Kasumi-1 (cell line): ENCODE measurements at regions not wholly inside any gene's neighbourhood (a gene's known extent, or its start where the extent isn't known, plus 50 kb on each side); places are given as distances from the start of the nearest gene placed in this dataset.
A peak's percentile ranks its signal among the peaks of the same experiment; 100 is the strongest.

ENCODE experiments used
- DNase-seq, 2 experiments: peaks; one replicate each; lab custom pipeline; 2025; lab: John Stamatoyannopoulos, UW

GRCh38 chr10:31642281-31642680, 286.4 kb downstream of the ARHGAP12 start:
- peak; percentile 36 to 55 for DNase-seq

DNA sequence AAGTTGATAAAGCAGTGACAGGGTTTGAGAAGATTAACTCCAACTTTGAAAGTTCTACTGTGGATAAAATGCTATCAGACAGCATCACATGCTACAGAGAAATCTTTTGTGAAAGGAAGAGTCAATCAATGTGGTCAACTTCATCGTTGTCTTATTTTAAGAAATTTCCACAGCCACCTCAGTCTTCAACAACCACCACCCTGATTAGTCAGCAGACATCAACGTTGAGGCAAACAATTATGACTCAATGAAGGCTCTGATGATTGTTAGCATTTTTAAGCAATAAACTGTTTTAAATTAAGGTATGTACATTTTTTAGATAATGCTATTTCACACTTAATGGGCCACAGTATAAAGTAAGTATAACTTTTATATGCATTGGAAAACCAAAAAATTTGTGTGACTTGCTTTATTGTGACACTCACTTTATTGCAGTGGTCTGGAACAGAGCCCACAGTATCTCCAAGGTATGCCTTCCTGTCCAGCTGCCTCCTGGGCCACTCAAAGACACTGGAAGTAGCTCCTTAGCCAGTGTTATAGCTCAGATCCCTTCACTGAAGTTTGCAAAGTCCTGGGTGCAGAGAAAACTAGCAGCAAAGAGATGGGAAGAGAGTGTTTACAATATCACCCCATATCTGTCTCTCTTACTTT, 293.1 kb downstream of the ARHGAP12 start:
- no peak for DNase-seq

DNA sequence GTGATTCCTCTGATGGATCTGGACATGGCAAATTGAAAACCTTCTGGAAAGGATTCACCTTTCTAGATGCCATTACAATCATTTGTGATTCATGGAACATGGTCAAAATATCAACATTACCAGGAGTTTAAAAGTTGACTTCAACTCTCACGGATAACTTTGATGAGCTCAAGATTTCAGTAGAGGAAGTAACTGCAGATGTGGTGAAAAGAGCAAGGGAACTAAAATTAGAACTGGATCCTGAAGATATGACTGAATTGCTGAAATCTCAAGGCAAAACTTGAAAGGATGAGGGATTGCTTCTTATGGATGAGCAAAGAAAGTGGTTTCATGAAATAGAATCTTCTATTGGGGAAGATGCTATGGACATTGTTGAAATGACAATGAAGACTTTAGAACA, 293.6 kb downstream of the ARHGAP12 start:
- peak; percentile 5 to 36 for DNase-seq

DNA sequence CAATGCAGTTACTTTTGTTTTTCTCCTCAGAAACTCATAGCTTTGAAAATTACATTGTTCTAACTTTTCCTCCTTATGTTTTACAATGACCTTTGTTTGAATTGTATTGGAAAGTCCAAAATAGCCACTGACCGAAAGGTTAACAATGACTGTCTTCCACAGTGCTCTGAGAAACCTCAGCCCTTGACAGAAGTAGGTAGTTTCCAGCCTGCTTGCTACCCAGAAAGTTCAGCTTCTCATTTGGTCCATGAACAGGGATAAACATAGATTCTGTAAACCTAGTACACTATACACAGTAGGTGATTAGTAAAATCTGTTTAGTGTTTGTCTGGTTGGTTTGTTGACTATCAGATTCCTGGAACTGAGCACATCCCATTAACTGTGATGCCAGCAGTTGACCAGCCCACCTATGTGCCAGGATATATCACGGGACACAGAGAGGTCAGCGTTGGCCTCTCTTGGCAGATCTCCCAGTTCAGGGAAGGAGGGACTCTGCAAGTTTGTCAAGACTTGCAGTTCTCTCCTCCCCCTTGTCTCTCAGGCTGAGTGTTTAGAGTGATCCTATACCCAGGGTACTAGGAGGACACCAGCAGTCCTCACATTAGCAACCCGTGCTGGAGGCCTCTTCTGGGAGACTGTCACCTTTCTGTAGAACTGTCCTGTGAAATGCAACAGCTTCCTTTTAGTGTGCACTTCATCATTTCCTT, 297.6 kb downstream of the ARHGAP12 start:
- DNase-seq = no peak

- DNase-seq = no peak
These were observed 303.1 kb downstream of the ARHGAP12 start for GRCh38 chr10:31625566-31625965.

DNA sequence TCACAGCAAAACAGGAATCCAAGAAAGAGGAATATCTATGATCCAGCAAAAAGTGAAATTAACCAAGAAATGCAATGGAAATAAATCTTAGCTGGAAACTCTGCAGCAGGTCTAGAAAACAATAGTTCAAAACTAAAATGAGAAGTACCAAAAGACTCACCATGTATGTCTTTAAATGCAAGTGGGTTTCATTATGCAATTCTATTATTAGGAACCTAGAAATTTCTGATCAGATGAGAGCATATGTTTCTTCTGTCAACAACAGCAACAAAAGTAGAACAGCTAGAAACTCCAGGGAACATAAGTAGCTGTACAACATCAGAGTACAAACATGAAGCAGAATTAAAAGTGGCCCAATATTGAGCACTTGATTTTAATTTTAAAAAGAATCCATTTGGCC, 304.0 kb downstream of the ARHGAP12 start:
- DNase-seq = no peak

DNA sequence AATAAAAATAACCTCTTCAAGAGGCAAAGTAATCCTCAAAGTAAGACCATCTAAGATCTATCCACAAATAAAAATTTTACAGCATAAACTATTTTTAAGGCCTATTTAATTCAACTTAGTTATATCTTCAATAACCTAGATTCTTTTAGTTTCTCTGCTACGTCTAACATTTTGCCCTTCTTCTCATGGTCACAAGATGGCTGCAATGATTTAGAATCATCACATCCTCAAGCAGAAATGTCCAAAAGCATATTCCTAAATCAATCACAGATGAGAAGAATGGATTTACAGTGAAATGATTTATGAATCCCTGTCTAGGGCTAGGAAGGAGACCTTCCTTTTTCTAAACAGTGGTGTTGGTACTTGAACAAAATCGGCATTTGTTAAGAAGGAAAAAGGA, 304.7 kb downstream of the ARHGAP12 start:
- DNase-seq = no peak

DNA sequence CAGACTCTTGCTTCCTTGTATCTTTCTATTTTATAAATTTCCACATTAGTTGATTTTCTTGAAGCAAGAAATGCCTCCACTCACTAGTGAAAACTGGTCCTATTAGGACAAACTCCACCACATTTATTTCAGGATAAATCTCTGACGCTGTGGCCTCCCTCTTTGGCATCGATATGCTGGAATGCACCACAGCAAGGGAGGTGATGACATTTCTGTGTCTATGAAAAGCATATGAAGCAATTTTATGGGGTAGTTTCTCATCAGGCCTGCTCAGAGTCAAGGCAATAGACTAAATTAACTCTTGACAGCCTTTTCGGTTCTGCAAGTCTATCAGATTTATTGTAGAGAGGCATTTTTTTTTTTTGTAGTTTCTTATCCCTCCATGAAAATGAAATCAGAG, 304.4 kb downstream of the ZEB1 start:
- no peak for DNase-seq

- no peak for DNase-seq
These were observed 304.0 kb downstream of the ZEB1 start for GRCh38 chr10:31622978-31623377.

DNA sequence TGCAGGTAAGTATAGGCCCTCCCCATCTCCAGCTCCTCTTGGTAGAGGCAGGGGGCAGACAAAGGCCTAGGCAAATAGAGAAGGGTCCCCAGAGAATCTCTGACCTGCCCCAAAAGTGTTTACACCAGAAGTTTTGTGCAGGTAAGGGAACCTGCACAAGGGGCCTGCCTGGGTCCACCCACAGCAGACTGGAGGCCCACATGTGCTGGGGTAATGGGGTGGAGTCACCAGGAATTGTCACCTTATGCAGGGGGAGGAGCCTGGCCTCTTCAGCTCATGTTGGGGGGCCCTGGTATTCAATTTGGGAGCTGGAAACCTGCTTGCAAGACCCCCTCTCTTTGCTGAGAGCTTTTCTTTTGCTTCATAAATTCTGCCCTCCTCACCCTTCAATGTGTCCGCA, 302.7 kb downstream of the ZEB1 start:
- DNase-seq = no peak

DNA sequence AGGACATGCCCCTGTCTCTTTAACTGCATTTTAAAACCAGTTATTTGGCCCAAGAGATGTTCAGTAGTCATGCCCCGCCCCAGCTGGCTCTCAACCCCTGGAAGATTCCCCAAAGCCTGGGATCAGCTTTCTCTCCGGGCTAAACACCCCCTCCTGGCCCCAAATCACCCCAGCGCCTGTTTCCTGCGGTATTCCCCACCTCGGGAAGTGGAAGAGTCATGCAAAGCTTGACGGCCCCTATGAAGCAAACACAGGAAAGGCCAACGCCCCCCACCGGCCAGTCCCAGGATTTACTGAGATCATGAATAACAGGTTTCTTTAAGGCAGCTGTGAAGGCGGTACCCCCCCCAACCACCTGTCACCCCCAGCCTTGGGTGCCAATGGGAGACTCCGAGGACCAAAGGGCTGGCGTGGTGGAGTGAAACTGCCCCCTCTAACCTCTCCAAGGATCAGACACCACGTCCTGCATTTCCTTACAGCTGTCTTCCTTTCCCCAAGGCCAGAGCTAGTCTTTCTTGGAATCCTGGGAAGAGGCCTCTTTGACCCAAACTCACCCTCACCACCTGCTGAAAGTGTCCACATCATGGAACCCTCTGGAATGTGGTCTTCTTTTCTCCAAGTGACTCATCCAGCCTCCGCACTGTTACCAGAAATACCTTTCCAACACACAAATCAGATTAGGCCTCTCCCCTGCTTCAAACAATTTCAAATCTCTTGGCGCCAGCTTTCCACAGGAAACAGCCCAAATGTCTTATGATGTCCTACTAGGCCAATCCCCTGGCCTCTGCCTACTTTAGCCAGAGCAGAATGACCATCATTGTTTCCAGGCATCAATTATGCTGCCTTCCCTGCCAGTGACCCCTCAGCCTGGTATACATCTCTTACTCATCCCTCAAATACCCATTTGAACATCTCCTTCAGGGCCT, 301.5 kb downstream of the ZEB1 start:
- DNase-seq = no peak

DNA sequence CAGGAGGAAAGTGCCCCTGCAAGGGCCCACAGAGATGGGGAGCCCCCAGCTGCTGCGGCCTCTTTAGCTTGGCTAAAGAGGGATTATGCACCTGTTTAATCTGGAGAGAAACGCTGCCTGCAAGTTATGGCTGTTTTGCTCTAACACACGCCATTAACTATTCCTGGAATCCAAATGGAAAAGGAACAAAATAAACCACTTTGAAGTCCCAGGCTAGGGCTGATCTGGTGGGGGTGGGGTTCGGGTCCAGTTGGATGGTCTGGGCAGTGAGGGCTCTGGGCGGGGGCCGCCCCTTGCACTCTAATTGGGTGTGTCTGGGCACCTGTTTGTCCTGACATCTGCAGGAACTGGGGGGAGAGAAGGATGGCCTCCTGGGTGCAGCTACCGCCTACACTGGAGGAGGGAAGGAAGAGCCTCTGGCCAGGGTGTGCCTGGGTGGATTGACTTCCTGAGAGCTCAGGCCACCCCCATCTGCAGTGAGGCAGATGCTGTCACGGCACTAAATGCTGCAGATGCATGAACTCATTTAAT, 300.6 kb downstream of the ZEB1 start:
- DNase-seq = no peak

- DNase-seq = no peak
These were observed 299.7 kb downstream of the ZEB1 start for GRCh38 chr10:31618541-31619291.

DNA sequence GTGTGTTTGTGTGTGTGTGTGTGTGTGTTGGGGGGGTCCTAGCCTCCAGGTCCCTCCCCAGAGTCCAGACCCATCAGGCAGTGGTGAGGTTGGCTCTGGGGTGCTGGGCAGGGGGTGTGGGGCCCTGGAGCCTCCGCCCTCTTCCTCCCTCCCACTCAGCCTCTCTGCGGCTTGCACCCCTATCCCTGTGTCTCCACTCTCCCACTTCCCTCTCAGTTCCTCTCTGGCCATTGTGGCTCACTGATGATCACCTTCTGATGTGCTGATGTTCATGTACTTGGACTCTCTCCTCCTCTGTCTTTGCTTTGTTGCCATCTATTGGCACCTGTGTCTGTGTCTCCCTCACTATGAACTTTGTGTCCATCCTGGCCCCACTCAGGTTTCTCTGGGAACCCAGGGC, 298.7 kb downstream of the ZEB1 start:
- no peak for DNase-seq

DNA sequence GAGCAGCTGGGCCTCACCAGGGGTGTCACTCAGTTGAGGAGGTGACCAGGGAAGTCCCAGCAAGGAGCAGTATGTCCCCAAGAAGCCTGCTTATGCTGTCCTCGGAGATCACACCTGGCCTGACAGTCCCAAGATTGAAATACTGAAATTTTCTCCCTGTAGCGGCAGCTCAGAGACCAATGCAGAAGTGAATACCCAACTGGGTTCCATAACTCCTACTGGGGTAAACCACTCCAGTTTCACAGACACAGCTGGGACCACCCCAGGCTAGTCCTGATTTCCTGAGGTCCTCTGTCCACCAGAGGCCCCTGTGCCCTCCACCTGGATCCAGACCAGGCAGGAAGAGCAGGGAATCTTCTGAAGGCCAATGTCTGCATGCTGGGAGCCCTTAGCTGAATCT, 298.1 kb downstream of the ZEB1 start:
- DNase-seq = no peak

- no peak for DNase-seq
These were observed 296.1 kb downstream of the ZEB1 start for GRCh38 chr10:31615129-31615528.

- no peak for DNase-seq
These were observed 295.6 kb downstream of the ZEB1 start for GRCh38 chr10:31614611-31615010.

DNA sequence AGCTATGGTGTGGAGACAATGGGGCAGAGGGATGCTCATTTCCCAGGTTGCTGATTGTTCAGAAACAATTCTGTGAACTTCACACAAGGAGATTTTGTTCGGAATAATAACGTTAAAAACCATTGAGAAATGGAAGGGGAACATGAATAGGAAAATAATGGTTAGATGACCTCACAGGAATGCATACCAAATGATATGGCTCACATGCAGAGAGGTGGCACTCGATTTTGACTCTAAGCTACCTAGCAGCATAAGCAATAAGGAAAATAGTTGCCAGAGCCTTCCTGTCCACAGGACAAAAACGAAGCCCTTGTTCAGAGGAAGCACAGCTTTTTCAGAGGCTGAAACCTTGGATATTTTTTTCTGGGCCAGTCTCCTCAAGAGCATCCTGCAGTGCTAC, 293.1 kb downstream of the ZEB1 start:
- DNase-seq = no peak

DNA sequence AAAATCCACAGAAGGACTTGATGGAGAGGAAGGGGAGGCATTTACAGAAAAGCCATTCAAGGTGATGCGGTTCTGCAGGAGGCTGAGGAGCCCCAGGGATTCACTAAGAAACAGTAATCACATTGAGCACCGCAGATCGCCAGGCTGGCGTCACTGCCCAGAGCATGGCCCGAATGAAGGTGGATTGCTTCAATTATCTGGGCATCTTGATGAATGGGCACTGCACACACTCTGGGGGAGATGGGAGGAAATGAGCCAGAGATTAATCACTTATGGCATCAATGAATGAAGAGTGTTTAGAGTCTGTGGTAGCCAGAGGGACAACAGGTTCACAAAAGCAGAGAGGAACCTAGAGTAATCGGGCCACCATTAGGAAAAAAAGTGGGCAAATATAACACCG, 292.1 kb downstream of the ZEB1 start:
- no peak for DNase-seq

DNA sequence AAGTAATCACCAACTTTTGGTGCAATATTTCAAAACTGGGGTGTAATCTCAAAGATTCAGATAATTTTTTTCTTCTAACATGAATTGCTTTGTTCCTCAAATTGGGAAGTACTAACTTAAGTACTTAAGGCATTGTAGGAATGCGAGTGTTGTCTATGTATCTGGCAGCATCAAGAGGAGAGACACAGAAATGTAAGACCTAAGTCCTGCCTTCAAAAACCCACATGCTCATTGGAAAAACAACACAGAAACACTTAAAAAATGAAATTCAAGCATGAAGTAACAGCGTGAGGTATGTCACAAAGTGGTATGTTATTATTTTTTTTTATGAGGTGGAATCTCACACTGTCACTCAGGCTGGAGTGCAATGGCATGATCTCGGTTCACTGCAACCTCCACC, 288.5 kb downstream of the ZEB1 start:
- DNase-seq = no peak

- DNase-seq = no peak
These were observed 287.8 kb downstream of the ZEB1 start for GRCh38 chr10:31606841-31607240.
